GM18502 (cell line): ENCODE measurements at regions not wholly inside any gene's neighbourhood (a gene's known extent, or its start where the extent isn't known, plus 50 kb on each side); places are given as distances from the start of the nearest gene placed in this dataset.

ENCODE experiments used
- ATAC-seq: cut with Tn5 transposase; IDR thresholded peaks from one replicate; pipeline ENCODE4 v1.9.1; 2021; ENCODE audit warnings: mild to moderate bottlenecking; ENCODE audit not compliant: unreplicated experiment, poor library complexity

DNA sequence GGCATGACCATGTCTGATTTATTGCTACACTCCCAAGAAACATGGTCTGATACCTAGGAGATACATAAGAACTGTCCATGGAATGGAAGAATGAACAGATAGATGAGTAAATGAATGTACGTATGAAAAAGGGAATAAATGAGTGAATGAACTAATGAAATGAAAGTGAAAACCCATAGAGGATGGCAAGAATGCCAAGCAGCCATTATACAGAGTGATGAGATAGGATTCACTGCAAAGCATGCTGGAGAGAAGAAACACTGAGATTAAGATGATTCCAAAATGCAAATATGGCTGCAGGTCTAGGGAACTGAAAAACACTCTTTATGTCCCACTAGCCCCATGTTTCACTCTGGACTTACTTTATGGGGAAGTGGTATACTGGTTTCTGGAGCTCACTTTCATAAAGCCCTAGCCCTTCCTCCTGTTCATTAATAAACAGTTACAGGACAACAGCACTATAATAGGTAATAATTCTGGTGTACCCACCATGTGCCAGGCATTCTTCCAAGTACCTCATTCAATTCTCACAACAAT lies 170.3 kb upstream of the RAD23B start:
- ATAC-seq, result peak; percentile 90

- ATAC-seq, result no peak
Measured at GRCh38 chr9:107118863-107119624, 164.0 kb upstream of the RAD23B start.

GRCh38 chr9:107119735-107120134 lies 163.3 kb upstream of the RAD23B start:
- ATAC-seq, result no peak

- ATAC-seq, result no peak
Measured at GRCh38 chr9:107123389-107123788, 159.7 kb upstream of the RAD23B start.

DNA sequence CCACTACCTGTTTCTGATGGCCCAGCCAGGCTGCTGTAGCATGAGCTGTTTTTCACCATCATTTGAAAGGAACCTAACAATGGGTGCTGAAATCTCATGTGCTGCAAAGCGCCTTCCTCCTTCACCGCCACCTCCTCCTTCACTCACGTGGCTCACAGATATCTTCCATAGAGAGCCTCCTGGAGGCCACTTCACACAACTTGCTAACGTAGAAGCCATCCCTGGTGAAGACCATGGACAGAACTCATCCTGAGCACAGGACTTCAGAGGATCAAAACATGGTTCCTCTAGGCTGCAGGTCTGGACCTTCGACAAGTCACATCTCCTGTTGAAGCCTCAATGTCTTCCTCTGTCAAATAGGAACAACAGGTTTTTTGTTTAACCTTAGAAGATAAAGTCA lies 155.5 kb upstream of the RAD23B start:
- ATAC-seq, result no peak

GRCh38 chr9:107131108-107131799 lies 151.8 kb upstream of the RAD23B start:
- no peak for ATAC-seq

- no peak for ATAC-seq
Measured at GRCh38 chr9:107136296-107136695, 146.8 kb upstream of the RAD23B start.

DNA sequence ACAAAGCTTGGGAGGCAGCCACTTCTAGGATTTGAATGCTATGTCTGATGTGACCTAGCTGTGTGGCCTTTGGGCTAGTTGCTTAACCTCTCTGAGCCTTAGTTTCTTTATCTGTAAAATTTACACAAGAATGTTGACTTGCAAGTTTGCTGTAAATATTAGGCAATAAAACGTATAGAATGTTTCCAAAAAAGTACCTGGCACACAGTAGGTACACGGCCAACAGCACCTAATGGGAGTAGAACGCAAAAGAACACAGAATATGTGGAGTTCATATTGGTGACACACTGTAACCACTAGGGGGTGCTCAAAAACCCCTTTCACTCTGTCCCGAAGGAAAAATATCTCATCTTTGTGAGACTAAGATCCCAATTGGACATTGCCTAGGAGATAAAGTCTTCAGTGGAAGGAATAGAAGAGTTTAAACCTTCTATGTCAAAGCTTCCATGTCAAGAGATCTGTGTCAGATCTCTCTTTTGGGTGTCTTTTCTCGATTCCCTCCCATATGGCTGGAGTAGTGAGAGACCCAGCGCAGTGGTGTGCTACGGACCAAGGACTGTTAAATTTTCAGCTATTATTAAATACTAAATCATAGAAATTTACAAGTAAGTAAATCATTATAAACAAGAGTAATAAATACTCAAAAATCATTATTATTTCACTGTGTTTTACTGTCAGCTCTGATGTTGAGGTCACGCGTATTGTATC lies 145.4 kb upstream of the RAD23B start:
- ATAC-seq, result no peak

- no peak for ATAC-seq
Measured at GRCh38 chr9:107138261-107138992, 144.7 kb upstream of the RAD23B start.

GRCh38 chr9:107141967-107142366 lies 141.1 kb upstream of the RAD23B start:
- no peak for ATAC-seq

GRCh38 chr9:107142430-107142829 lies 140.6 kb upstream of the RAD23B start:
- no peak for ATAC-seq

- ATAC-seq, result no peak
Measured at GRCh38 chr9:107142896-107143603, 140.0 kb upstream of the RAD23B start.

GRCh38 chr9:107144475-107144874 lies 138.6 kb upstream of the RAD23B start:
- no peak for ATAC-seq

DNA sequence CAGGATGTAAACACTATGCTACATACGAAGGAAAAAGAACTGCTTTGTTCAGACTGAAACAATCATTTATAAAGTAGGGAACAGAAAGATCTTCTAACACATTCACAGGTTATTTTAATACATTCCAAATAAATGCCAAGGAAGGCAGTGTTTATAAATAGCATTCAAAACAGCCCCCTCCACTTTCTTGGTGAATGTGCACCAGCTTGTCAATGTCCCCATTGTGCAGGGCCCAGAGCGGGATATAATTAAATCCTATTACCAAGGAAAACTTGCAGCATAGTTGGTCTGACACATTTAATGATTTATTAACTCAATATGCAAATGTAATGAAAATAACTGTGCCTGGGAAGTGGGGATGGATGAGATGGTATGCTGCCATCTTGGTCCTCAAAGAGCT lies 135.9 kb upstream of the RAD23B start:
- no peak for ATAC-seq

DNA sequence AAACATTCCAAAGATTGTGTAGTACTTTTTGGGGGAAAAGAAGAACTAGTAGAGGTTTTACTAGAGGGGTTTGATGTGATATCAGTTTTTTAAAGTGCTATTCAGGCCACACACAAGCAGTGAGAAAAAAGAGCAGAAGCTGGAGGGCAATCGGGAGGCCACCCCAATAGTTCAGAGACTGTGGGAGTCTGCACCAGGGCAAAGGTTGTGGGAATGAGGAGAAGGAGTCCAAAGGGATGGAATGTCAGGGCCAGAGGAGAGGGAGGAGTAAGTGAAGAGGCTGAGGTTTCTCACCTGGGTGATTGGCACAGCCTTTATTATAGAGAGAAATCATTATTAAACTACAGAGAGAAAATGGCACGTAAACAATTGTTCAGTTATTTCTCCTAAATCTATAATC lies 134.9 kb upstream of the RAD23B start:
- no peak for ATAC-seq

DNA sequence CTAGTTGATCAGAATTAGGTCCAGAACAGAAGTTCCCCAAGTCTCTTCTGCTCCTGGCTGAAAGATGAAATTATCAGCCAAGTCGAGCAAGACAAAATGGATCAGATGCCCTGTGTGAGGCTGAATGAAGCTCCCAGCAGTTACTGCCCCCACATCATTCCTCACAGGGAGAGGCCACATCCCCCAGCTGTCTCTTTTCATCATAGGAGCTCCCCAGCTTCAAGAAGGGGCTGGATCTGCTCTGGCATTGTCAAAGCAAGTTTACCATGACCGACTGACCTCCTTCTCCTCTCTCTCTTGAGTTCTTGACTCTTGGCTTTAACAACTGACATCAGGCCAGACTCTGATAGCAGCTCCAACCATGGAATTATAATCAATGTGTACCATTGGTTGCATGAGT lies 133.3 kb upstream of the RAD23B start:
- no peak for ATAC-seq

DNA sequence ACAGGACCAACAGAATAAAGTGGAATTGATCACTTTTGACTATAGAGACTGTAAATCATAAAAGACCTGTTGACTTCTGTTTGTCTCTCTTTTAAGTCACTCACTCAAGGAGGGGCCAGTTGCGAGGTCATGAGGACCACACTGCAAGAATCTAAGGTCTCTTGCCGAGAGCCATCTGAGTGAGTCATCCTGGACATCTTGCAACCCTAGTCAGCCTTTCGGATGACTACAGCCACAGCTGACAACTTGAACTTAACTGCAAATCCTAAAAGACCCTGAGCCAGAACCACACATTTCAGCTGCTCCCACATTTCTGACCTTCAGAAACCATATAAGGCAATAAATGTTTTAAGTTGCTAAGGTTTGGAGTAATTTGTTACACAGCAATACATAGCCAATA lies 129.7 kb upstream of the RAD23B start:
- ATAC-seq, result no peak

DNA sequence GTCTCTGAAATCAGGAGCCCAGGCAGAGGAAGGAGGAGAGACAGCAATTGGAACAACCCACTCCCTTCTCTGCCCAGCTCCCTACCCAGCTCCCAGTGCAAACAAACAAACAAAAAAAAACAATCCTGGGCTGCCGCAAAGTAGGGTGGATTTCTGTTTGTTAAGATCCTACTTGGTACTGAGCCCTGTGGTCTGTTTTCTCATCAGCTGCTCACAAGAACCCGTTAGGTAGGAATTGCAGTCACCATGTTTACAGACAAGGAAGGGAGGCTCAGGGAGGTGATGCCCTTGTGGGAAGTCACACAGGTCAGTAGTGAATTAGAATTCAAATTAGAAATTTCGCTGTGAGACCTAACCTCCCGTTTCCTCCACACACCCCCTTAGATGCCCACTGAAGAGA lies 128.8 kb upstream of the RAD23B start:
- ATAC-seq, result no peak

DNA sequence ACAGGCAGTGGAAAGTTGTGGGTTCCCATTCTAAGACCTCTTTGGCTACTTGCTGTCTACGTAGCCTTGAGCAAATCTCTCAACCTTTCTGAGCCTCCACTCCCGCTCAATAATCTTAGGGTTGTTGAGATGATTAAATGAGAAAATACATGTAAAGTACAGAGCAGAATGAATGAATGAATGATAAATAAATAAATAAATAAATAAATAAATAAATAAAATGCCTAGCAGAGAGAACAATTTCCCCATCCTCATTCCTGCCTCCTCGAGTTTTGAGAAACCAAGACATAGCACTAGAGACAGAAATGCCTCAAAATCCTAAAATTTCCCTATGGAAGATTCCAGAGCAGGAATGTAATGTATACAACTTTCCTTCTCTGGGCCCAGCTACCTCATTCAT lies 128.3 kb upstream of the RAD23B start:
- no peak for ATAC-seq
